ENCODE measurements at regions not wholly inside any gene's neighbourhood (a gene's known extent, or its start where the extent isn't known, plus 50 kb on each side); places are given as distances from the start of the nearest gene placed in this dataset.

- TF ChIP-seq ZNF462 (CRISPR knock-in tag; IDR thresholded peaks at IDR 0.05), result no peak
Measured at GRCh38 chr2:67716895-67717396, 319.8 kb downstream of the ETAA1 start (continued).

- Histone ChIP-seq H3K27me3 (ENCODE audit: insufficient read depth) (no peaks in the 10 kb centered on the region), H3K4me3 (no peak overlapping the region), H3K36me3 (ENCODE audit: insufficient read depth) (no peaks in the 10 kb centered on the region), H3F3A (replicated peaks; ENCODE audit: low read depth) (no peaks in the 10 kb centered on the region), H3K79me2 (replicated peaks; ENCODE audit: insufficient read depth) (no peaks in the 10 kb centered on the region), H2AFZ (no peak overlapping the region), H3K4me1 (ENCODE audit: insufficient read depth) (no peaks in the 10 kb centered on the region), H3K9me2 (ENCODE audit: insufficient read depth) (peaks cover 8% of the 10 kb centered on the region; the same call in 1 of the 2 replicates), H4K20me1 (replicated peaks; ENCODE audit: insufficient read depth) (no peaks in the 10 kb centered on the region), H3K27ac (ENCODE audit: low read depth) (no peak overlapping the region), H3K4me2 (no peak overlapping the region)
- Mint-ChIP-seq H3K27me3 (ENCODE audit: insufficient read depth, low read depth, poor library complexity) (no peaks in the 10 kb centered on the region), H3K36me3 (ENCODE audit: low read depth) (peaks cover 5% of the 10 kb centered on the region; the same call in 2 of the 3 replicates), H3K4me3 (no peak overlapping the region), H3K9me3 (peaks cover 16% of the 10 kb centered on the region; the same call in 2 of the 3 replicates), H3K27ac (no peak overlapping the region), H3K4me1 (no peaks in the 10 kb centered on the region)
- DNase-seq (ENCODE audit: low spot score), result no peak
- no peak for ATAC-seq
- TF ChIP-seq ZNF462 (CRISPR knock-in tag; IDR thresholded peaks at IDR 0.05), result no peak
- no peak for TF ChIP-seq NANOG (IDR thresholded peaks at IDR 0.05; ENCODE audit: borderline replicate concordance)
- TF ChIP-seq ETS1 (IDR thresholded peaks at IDR 0.05), result no peak
- no peak for TF ChIP-seq CTCF (conservative IDR thresholded peaks at IDR 0.05; ENCODE audit: low read depth in 2 of 2)
- TF ChIP-seq EZH2 (IDR thresholded peaks at IDR 0.05; ENCODE audit: low read depth, unreplicated experiment), result no peak
- no peak for TF ChIP-seq CREB1 (CRISPR knock-in tag; IDR thresholded peaks at IDR 0.05; ENCODE audit: low read depth)
Measured at GRCh38 chr2:67717692-67718091, 320.6 kb downstream of the ETAA1 start.
